ENCODE measurements at regions not wholly inside any gene's neighbourhood (a gene's known extent, or its start where the extent isn't known, plus 50 kb on each side); places are given as distances from the start of the nearest gene placed in this dataset.

DNA sequence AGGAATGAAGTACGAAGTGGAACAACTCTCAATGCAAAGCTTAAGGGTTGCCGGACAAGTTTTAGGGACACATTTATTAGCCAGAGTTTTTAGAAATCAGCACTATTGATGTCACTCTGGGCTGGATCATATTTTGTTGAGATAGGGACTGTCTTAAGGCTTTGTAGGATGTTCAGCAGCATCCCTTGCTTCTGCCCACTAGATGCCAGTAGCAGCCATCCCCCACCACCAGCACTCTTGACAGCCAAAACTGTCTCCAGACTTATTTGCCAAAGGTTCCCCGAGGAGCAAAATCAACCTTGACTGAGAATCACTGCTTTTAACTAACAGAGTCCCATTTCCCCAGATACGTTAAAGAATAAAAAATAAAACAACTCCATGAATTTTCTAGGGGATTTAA, 1497.3 kb downstream of the STIM2 start:
- H3K27me3 ChIP-seq: no peaks in the 10 kb centered on the region
- no peak for DNase-seq
- WGBS, 2 donors: 53 to 59% methylated on average over 4 of the region's 4 CpGs
- no peaks in the 10 kb centered on the region for H3K4me1 ChIP-seq
- intact Hi-C loops (cut with DNase I): no loop called here
- no peak overlapping the region for H3K4me3 ChIP-seq
- no peak for FAIRE-seq
- H3K36me3 ChIP-seq: no peaks in the 10 kb centered on the region
- ATAC-seq: no peak
- H3K9me3 ChIP-seq: no peaks in the 10 kb centered on the region
- no peak overlapping the region for H3K27ac ChIP-seq
- TF ChIP-seq, protein P1, sequence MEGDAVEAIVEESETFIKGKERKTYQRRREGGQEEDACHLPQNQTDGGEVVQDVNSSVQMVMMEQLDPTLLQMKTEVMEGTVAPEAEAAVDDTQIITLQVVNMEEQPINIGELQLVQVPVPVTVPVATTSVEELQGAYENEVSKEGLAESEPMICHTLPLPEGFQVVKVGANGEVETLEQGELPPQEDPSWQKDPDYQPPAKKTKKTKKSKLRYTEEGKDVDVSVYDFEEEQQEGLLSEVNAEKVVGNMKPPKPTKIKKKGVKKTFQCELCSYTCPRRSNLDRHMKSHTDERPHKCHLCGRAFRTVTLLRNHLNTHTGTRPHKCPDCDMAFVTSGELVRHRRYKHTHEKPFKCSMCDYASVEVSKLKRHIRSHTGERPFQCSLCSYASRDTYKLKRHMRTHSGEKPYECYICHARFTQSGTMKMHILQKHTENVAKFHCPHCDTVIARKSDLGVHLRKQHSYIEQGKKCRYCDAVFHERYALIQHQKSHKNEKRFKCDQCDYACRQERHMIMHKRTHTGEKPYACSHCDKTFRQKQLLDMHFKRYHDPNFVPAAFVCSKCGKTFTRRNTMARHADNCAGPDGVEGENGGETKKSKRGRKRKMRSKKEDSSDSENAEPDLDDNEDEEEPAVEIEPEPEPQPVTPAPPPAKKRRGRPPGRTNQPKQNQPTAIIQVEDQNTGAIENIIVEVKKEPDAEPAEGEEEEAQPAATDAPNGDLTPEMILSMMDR (IDR thresholded peaks at IDR 0.05): no peak

DNA sequence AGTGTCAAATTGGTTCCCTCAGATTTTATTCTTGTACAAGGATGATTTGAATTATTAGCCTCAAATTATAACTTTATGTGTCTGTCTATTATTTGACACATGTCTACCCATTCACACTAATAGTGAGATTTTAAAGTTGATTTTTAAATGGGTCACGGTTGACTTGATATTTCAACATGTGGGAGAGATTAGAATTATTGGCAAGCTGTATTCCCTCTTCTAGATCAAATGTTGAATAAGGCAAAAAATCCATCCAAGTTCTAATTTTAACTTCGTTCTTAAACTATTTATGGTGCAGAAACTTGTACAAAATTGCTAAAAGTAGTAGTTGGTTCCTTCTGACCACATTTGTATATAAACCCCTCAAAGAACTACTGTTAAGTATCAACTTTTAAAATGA, 1498.0 kb downstream of the STIM2 start:
- TF ChIP-seq, protein P1 (IDR thresholded peaks at IDR 0.05): no peak
- no peaks in the 10 kb centered on the region for H3K9me3 ChIP-seq

DNA sequence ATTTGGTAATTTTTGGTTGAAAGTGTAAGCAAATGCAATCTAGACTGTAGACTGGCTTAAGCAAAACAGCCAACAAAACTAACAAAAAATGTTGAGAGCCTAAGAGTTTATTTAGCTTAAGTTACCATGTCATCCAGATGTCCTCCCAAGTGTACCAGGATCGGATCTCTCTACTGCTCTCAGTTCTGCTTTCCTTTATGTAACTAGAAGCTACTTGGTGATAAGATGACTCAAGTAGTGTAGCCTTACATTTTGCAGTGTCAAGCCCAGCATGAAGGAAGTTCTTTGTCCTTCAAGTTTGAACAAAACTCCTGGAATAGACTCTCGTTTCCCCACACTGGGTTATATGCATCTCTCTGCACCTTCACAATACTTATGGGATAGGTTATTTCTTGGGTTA, 1500.0 kb downstream of the STIM2 start:
- TF ChIP-seq, protein P1 (IDR thresholded peaks at IDR 0.05): no peak
- Histone ChIP-seq H3K9me3 (no peaks in the 10 kb centered on the region), H3K27ac (no peak overlapping the region), H3K27me3 (no peaks in the 10 kb centered on the region), H3K4me1 (no peaks in the 10 kb centered on the region), H3K36me3 (no peaks in the 10 kb centered on the region), H3K4me3 (no peak overlapping the region)
- intact Hi-C loops (cut with DNase I): no loop called here
- DNase-seq (no peak), ATAC-seq (no peak), FAIRE-seq (no peak)
- 47 to 49% methylated on average over 2 of the region's 2 CpGs for WGBS, 2 donors

More for the DNA sequence above, 1498.0 kb downstream of the STIM2 start:
- H3K4me1 ChIP-seq: no peaks in the 10 kb centered on the region
- no peak for FAIRE-seq
- H3K4me3 ChIP-seq: no peak overlapping the region
- intact Hi-C loops (cut with DNase I): no loop called here
- no peaks in the 10 kb centered on the region for H3K36me3 ChIP-seq
- WGBS, 2 donors: 31 to 42% methylated on average over 2 of the region's 2 CpGs
- ATAC-seq: no peak
- DNase-seq: no peak
- H3K27me3 ChIP-seq: no peaks in the 10 kb centered on the region
- H3K27ac ChIP-seq: no peak overlapping the region

DNA sequence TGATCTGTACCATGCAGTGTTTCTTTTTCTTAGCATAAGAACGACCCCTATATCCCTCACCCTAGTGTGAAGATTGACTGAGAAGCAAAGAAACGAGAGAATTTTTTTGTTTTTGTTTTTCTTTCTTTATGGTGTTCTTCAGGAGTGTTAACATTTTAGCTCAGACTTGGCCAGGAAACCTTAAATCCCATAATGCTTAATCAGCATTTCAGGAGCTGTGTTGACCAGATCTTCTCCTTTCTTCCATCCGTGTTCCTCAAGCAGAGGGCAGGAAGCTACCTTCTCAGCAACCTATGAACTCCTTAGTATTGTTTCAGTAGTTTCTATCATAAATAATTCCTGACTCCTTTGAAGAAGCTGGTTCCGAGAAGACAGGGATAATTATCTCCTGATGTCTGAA, 1501.5 kb downstream of the STIM2 start:
- TF ChIP-seq, protein P1 (IDR thresholded peaks at IDR 0.05): no peak
- 49 to 55% methylated on average over 4 of the region's 4 CpGs for WGBS, 2 donors
- H3K27me3 ChIP-seq: no peaks in the 10 kb centered on the region
- no peak for FAIRE-seq
- no peak for ATAC-seq
- no peak overlapping the region for H3K27ac ChIP-seq
- H3K9me3 ChIP-seq: no peaks in the 10 kb centered on the region
- no peak overlapping the region for H3K4me3 ChIP-seq
- intact Hi-C loops (cut with DNase I): no loop called here
- no peak for DNase-seq
- no peaks in the 10 kb centered on the region for H3K4me1 ChIP-seq
- H3K36me3 ChIP-seq: no peaks in the 10 kb centered on the region

DNA sequence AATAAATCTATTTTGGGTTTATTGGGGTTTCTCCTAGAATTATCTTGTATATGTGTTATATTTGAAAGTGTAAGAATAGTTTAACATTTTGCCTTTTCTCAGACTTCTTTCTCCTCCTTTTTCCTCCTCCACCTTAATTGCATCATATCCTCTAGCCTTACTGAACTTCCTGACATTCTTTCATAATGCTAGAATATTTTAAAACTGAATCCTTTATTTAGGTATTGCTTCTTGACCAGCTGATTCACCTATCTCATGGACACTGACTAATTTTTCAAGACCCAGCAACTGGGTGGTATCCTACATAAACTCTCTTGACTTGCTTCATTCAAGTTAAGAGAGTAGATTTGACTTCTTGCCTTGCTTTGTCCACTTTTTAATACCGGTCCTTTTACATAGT, 1508.9 kb downstream of the STIM2 start:
- 59 to 74% methylated on average over 1 of the region's 1 CpG for WGBS, 2 donors
- no peaks in the 10 kb centered on the region for H3K9me3 ChIP-seq
- TF ChIP-seq, protein P1 (IDR thresholded peaks at IDR 0.05): no peak
- H3K27ac ChIP-seq: no peak overlapping the region
- intact Hi-C loops (cut with DNase I): no loop called here
- FAIRE-seq (no peak), ATAC-seq (no peak), DNase-seq (no peak)
- H3K36me3 ChIP-seq: no peaks in the 10 kb centered on the region
- no peaks in the 10 kb centered on the region for H3K27me3 ChIP-seq
- H3K4me1 ChIP-seq: no peaks in the 10 kb centered on the region
- no peak overlapping the region for H3K4me3 ChIP-seq
